ENCODE measurements at regions not wholly inside any gene's neighbourhood (a gene's known extent, or its start where the extent isn't known, plus 50 kb on each side); places are given as distances from the start of the nearest gene placed in this dataset.

- ATAC-seq: no peak
- ChIA-PET CTCF (no interaction called here), POLR2A (no interaction called here)
- peaks cover 1% of the 10 kb centered on the region for H3K4me1 Mint-ChIP-seq (ENCODE audit: low read depth)
- no peaks in the 10 kb centered on the region for H3K36me3 Mint-ChIP-seq (ENCODE audit: low read depth)
- no peaks in the 10 kb centered on the region for H3K27me3 Mint-ChIP-seq (ENCODE audit: low read depth)
- H3K4me3 Mint-ChIP-seq: no peak overlapping the region
- H3K27ac Mint-ChIP-seq: no peak overlapping the region
- DNase-seq: no peak
- H3K9me3 Mint-ChIP-seq (ENCODE audit: insufficient read depth): no peaks in the 10 kb centered on the region
Observed at GRCh38 chr11:27926486-27926885, 181.5 kb downstream of the KIF18A start.

- Mint-ChIP-seq H3K4me1 (ENCODE audit: low read depth) (no peaks in the 10 kb centered on the region), H3K36me3 (ENCODE audit: low read depth) (no peaks in the 10 kb centered on the region), H3K27me3 (ENCODE audit: low read depth) (no peaks in the 10 kb centered on the region), H3K4me3 (no peak overlapping the region), H3K27ac (no peak overlapping the region), H3K9me3 (ENCODE audit: insufficient read depth) (no peaks in the 10 kb centered on the region)
- ATAC-seq: no peak
- DNase-seq: no peak
- POLR2A ChIA-PET: no interaction called here
- CTCF ChIA-PET: no interaction called here
Observed at GRCh38 chr11:27921472-27921871, 186.5 kb downstream of the KIF18A start.

GRCh38 chr11:27916541-27917100, 191.3 kb downstream of the KIF18A start:
- no peak overlapping the region for H3K27ac Mint-ChIP-seq
- no peaks in the 10 kb centered on the region for H3K9me3 Mint-ChIP-seq (ENCODE audit: insufficient read depth)
- DNase-seq (no peak), ATAC-seq (no peak)
- H3K4me1 Mint-ChIP-seq (ENCODE audit: low read depth): no peaks in the 10 kb centered on the region
- POLR2A ChIA-PET: no interaction called here
- H3K27me3 Mint-ChIP-seq (ENCODE audit: low read depth): no peaks in the 10 kb centered on the region
- H3K36me3 Mint-ChIP-seq (ENCODE audit: low read depth): no peaks in the 10 kb centered on the region
- H3K4me3 Mint-ChIP-seq: no peak overlapping the region
- CTCF ChIA-PET: no interaction called here

- Mint-ChIP-seq H3K4me1 (ENCODE audit: low read depth) (no peaks in the 10 kb centered on the region), H3K27ac (no peak overlapping the region), H3K4me3 (no peak overlapping the region), H3K9me3 (ENCODE audit: insufficient read depth) (no peaks in the 10 kb centered on the region), H3K27me3 (ENCODE audit: low read depth) (no peaks in the 10 kb centered on the region), H3K36me3 (ENCODE audit: low read depth) (no peaks in the 10 kb centered on the region)
- ChIA-PET POLR2A (no interaction called here), CTCF (no interaction called here)
- no peak for ATAC-seq
- DNase-seq: no peak
Observed at GRCh38 chr11:27914080-27914479, 193.9 kb downstream of the KIF18A start.

- Mint-ChIP-seq H3K9me3 (ENCODE audit: insufficient read depth) (no peaks in the 10 kb centered on the region), H3K27ac (no peak overlapping the region), H3K4me1 (ENCODE audit: low read depth) (no peaks in the 10 kb centered on the region), H3K27me3 (ENCODE audit: low read depth) (no peaks in the 10 kb centered on the region), H3K4me3 (no peak overlapping the region), H3K36me3 (ENCODE audit: low read depth) (no peaks in the 10 kb centered on the region)
- ATAC-seq (no peak), DNase-seq (no peak)
- ChIA-PET CTCF (no interaction called here), POLR2A (no interaction called here)
Observed at GRCh38 chr11:27913650-27914049, 194.3 kb downstream of the KIF18A start.

GRCh38 chr11:27912916-27913315, 195.0 kb downstream of the KIF18A start:
- Mint-ChIP-seq H3K4me3 (no peak overlapping the region), H3K36me3 (ENCODE audit: low read depth) (no peaks in the 10 kb centered on the region), H3K27ac (no peak overlapping the region), H3K27me3 (ENCODE audit: low read depth) (no peaks in the 10 kb centered on the region), H3K9me3 (ENCODE audit: insufficient read depth) (no peaks in the 10 kb centered on the region), H3K4me1 (ENCODE audit: low read depth) (no peaks in the 10 kb centered on the region)
- POLR2A ChIA-PET: no interaction called here
- DNase-seq (no peak), ATAC-seq (no peak)
- CTCF ChIA-PET: no interaction called here

GRCh38 chr11:27910186-27910931, 197.6 kb downstream of the KIF18A start:
- no peak overlapping the region for H3K27ac Mint-ChIP-seq
- no peaks in the 10 kb centered on the region for H3K4me1 Mint-ChIP-seq (ENCODE audit: low read depth)
- no peaks in the 10 kb centered on the region for H3K27me3 Mint-ChIP-seq (ENCODE audit: low read depth)
- ChIA-PET CTCF (no interaction called here), POLR2A (no interaction called here)
- ATAC-seq: no peak
- DNase-seq: no peak
- no peaks in the 10 kb centered on the region for H3K9me3 Mint-ChIP-seq (ENCODE audit: insufficient read depth)
- H3K36me3 Mint-ChIP-seq (ENCODE audit: low read depth): no peaks in the 10 kb centered on the region
- no peak overlapping the region for H3K4me3 Mint-ChIP-seq

GRCh38 chr11:27909386-27909785, 198.6 kb downstream of the KIF18A start:
- CTCF ChIA-PET: no interaction called here
- ATAC-seq (no peak), DNase-seq (no peak)
- H3K27me3 Mint-ChIP-seq (ENCODE audit: low read depth): no peaks in the 10 kb centered on the region
- H3K4me3 Mint-ChIP-seq: no peak overlapping the region
- H3K9me3 Mint-ChIP-seq (ENCODE audit: insufficient read depth): no peaks in the 10 kb centered on the region
- no peaks in the 10 kb centered on the region for H3K36me3 Mint-ChIP-seq (ENCODE audit: low read depth)
- no peaks in the 10 kb centered on the region for H3K4me1 Mint-ChIP-seq (ENCODE audit: low read depth)
- no peak overlapping the region for H3K27ac Mint-ChIP-seq
- POLR2A ChIA-PET: no interaction called here

- no peaks in the 10 kb centered on the region for H3K27me3 Mint-ChIP-seq (ENCODE audit: low read depth)
- no peak for ATAC-seq
- no peaks in the 10 kb centered on the region for H3K4me1 Mint-ChIP-seq (ENCODE audit: low read depth)
- H3K36me3 Mint-ChIP-seq (ENCODE audit: low read depth): no peaks in the 10 kb centered on the region
- ChIA-PET POLR2A (no interaction called here), CTCF (no interaction called here)
- no peaks in the 10 kb centered on the region for H3K9me3 Mint-ChIP-seq (ENCODE audit: insufficient read depth)
- no peak for DNase-seq
- H3K27ac Mint-ChIP-seq: no peak overlapping the region
- H3K4me3 Mint-ChIP-seq: no peak overlapping the region
Observed at GRCh38 chr11:27908621-27909020, 199.3 kb downstream of the KIF18A start.

- H3K4me3 Mint-ChIP-seq: no peak overlapping the region
- ATAC-seq: no peak
- CTCF ChIA-PET: no interaction called here
- no peaks in the 10 kb centered on the region for H3K36me3 Mint-ChIP-seq (ENCODE audit: low read depth)
- no peaks in the 10 kb centered on the region for H3K27me3 Mint-ChIP-seq (ENCODE audit: low read depth)
- H3K4me1 Mint-ChIP-seq (ENCODE audit: low read depth): no peaks in the 10 kb centered on the region
- no peaks in the 10 kb centered on the region for H3K9me3 Mint-ChIP-seq (ENCODE audit: insufficient read depth)
- POLR2A ChIA-PET: no interaction called here
- no peak for DNase-seq
- no peak overlapping the region for H3K27ac Mint-ChIP-seq
Observed at GRCh38 chr11:27907530-27907929, 200.4 kb downstream of the KIF18A start.

- no peaks in the 10 kb centered on the region for H3K4me1 Mint-ChIP-seq (ENCODE audit: low read depth)
- CTCF ChIA-PET: no interaction called here
- no peaks in the 10 kb centered on the region for H3K27me3 Mint-ChIP-seq (ENCODE audit: low read depth)
- POLR2A ChIA-PET: no interaction called here
- no peak for DNase-seq
- no peaks in the 10 kb centered on the region for H3K36me3 Mint-ChIP-seq (ENCODE audit: low read depth)
- H3K9me3 Mint-ChIP-seq (ENCODE audit: insufficient read depth): no peaks in the 10 kb centered on the region
- ATAC-seq: no peak
- H3K4me3 Mint-ChIP-seq: no peak overlapping the region
- H3K27ac Mint-ChIP-seq: no peak overlapping the region
Observed at GRCh38 chr11:27907091-27907490, 200.9 kb downstream of the KIF18A start.

- ChIA-PET CTCF (no interaction called here), POLR2A (no interaction called here)
- Mint-ChIP-seq H3K4me1 (ENCODE audit: low read depth) (no peaks in the 10 kb centered on the region), H3K27ac (no peak overlapping the region), H3K36me3 (ENCODE audit: low read depth) (no peaks in the 10 kb centered on the region), H3K4me3 (no peak overlapping the region), H3K9me3 (ENCODE audit: insufficient read depth) (no peaks in the 10 kb centered on the region), H3K27me3 (ENCODE audit: low read depth) (no peaks in the 10 kb centered on the region)
- no peak for ATAC-seq
- DNase-seq: no peak
Observed at GRCh38 chr11:27904358-27905055, 203.4 kb downstream of the KIF18A start.

Data from activated CD8-positive, alpha-beta T cell treated with anti-CD3 and anti-CD28 coated beads, Interleukin-2, amount 10 ng/mL, durations not matched to agents 7 days and 5 days (primary cell).